Dedifferentiated amniotic fluid mesenchymal stem cell (primary cell): ENCODE measurements at regions not wholly inside any gene's neighbourhood (a gene's known extent, or its start where the extent isn't known, plus 50 kb on each side); places are given as distances from the start of the nearest gene placed in this dataset.

ENCODE experiments used
- DNase-seq: peaks from one replicate; pipeline ENCODE4 v3.0.0-alpha.2; 2016; ENCODE audit errors: extremely low spot score

- DNase-seq, result no peak
Observed at GRCh38 chr3:22216601-22217000, 465.6 kb upstream of the ZNF385D start.

- DNase-seq, result no peak
Observed at GRCh38 chr3:22225161-22225560, 474.2 kb upstream of the ZNF385D start.

GRCh38 chr3:22228705-22229104 is 477.7 kb upstream of the ZNF385D start:
- no peak for DNase-seq

GRCh38 chr3:22231061-22231460 is 480.1 kb upstream of the ZNF385D start:
- no peak for DNase-seq

- DNase-seq, result no peak
Observed at GRCh38 chr3:22236490-22237270, 485.7 kb upstream of the ZNF385D start.

- DNase-seq, result no peak
Observed at GRCh38 chr3:22239011-22239410, 488.0 kb upstream of the ZNF385D start.

- DNase-seq, result no peak
Observed at GRCh38 chr3:22241110-22241509, 490.1 kb upstream of the ZNF385D start.

GRCh38 chr3:22244761-22245521 is 493.9 kb upstream of the ZNF385D start:
- peak; percentile 81 for DNase-seq

GRCh38 chr3:22245811-22246583 is 495.0 kb upstream of the ZNF385D start:
- no peak for DNase-seq

- DNase-seq, result no peak
Observed at GRCh38 chr3:22249658-22250057, 498.6 kb upstream of the ZNF385D start.

GRCh38 chr3:22257252-22257651 is 506.2 kb upstream of the ZNF385D start:
- no peak for DNase-seq

- DNase-seq, result no peak
Observed at GRCh38 chr3:22262386-22262785, 511.4 kb upstream of the ZNF385D start.

- DNase-seq, result peak; percentile 24
Observed at GRCh38 chr3:22263042-22263441, 512.0 kb upstream of the ZNF385D start.

- no peak for DNase-seq
Observed at GRCh38 chr3:22265403-22265802, 514.4 kb upstream of the ZNF385D start.

- DNase-seq, result no peak
Observed at GRCh38 chr3:22269831-22270230, 518.8 kb upstream of the ZNF385D start.

GRCh38 chr3:22276351-22276750 is 525.3 kb upstream of the ZNF385D start:
- DNase-seq, result no peak

GRCh38 chr3:22284559-22284958 is 533.5 kb upstream of the ZNF385D start:
- DNase-seq, result no peak

- DNase-seq, result no peak
Observed at GRCh38 chr3:22288756-22289155, 537.7 kb upstream of the ZNF385D start.

- no peak for DNase-seq
Observed at GRCh38 chr3:22292681-22293080, 541.7 kb upstream of the ZNF385D start.

- DNase-seq, result no peak
Observed at GRCh38 chr3:22296601-22297000, 545.6 kb upstream of the ZNF385D start.

GRCh38 chr3:22297436-22297835 is 546.4 kb upstream of the ZNF385D start:
- DNase-seq, result no peak

GRCh38 chr3:22306454-22306853 is 555.4 kb upstream of the ZNF385D start:
- no peak for DNase-seq
